Astrocyte (in vitro differentiated cells and primary cell): ENCODE measurements at regions not wholly inside any gene's neighbourhood (a gene's known extent, or its start where the extent isn't known, plus 50 kb on each side); places are given as distances from the start of the nearest gene placed in this dataset.

Experiments
- DNase-seq: peaks from one replicate; pipeline ENCODE4 v3.0.0-alpha.2; 2010; ENCODE audit warnings: low read depth
- FAIRE-seq: peaks from 2 replicates; lab custom pipeline; 2011; peaks lifted over from hg19 to GRCh38; lab: Jason Lieb, UNC
- H2AFZ ChIP-seq: 2 replicates; pipeline ENCODE4 v1.6.0; 2012; ENCODE audit warnings: low read depth, low read length, inconsistent platforms
- H3K27ac ChIP-seq: 2 replicates; pipeline ENCODE4 v1.5.1; 2011; ENCODE audit warnings: low read depth, low read length, inconsistent platforms
- H3K27me3 ChIP-seq: 2 replicates; pipeline ENCODE4 v1.6.0; 2011; ENCODE audit warnings: low read length, inconsistent platforms; ENCODE audit not compliant: insufficient read depth
- H3K36me3 ChIP-seq: 2 replicates; pipeline ENCODE4 v1.5.1; 2011; ENCODE audit warnings: low read length, inconsistent platforms; ENCODE audit not compliant: insufficient read depth
- H3K4me1 ChIP-seq: 2 replicates; pipeline ENCODE4 v1.5.1; 2011; ENCODE audit warnings: low read length, inconsistent platforms; ENCODE audit not compliant: insufficient read depth
- H3K4me2 ChIP-seq: 2 replicates; pipeline ENCODE4 v1.6.0; 2012; ENCODE audit warnings: low read length, inconsistent platforms
- H3K4me3 ChIP-seq: 2 replicates; pipeline ENCODE4 v1.5.1; 2011; ENCODE audit warnings: low read depth, mild to moderate bottlenecking, low read length, inconsistent platforms; ENCODE audit not compliant: insufficient read depth
- H3K79me2 ChIP-seq: 2 replicates; pipeline ENCODE4 v1.6.0; 2012; ENCODE audit warnings: mild to moderate bottlenecking, low read length, inconsistent platforms; ENCODE audit not compliant: insufficient read depth
- H3K9ac ChIP-seq: 2 replicates; pipeline ENCODE4 v1.6.0; 2012; ENCODE audit warnings: mild to moderate bottlenecking, low read length, inconsistent platforms
- H3K9me3 ChIP-seq: 2 replicates; pipeline ENCODE4 v1.5.1; 2012; ENCODE audit warnings: low read depth, mild to moderate bottlenecking, low read length, inconsistent platforms; ENCODE audit not compliant: insufficient read depth
- H4K20me1 ChIP-seq: 2 replicates; pipeline ENCODE4 v1.6.0; 2012; ENCODE audit warnings: low read length, inconsistent platforms; ENCODE audit not compliant: insufficient read depth
- H3K27ac Mint-ChIP-seq: one replicate; pipeline ENCODE4 v1.8.0; 2021; ENCODE audit warnings: mild to moderate bottlenecking, mixed read lengths; ENCODE audit not compliant: unreplicated experiment
- H3K27me3 Mint-ChIP-seq: one replicate; pipeline ENCODE4 v1.8.0; 2021; ENCODE audit warnings: low read depth, mixed read lengths; ENCODE audit not compliant: unreplicated experiment
- H3K36me3 Mint-ChIP-seq: one replicate; pipeline ENCODE4 v1.8.0; 2021; ENCODE audit warnings: low read depth, mixed read lengths; ENCODE audit not compliant: unreplicated experiment
- H3K4me1 Mint-ChIP-seq: one replicate; pipeline ENCODE4 v1.8.0; 2021; ENCODE audit warnings: low read depth, mixed read lengths; ENCODE audit not compliant: unreplicated experiment
- H3K4me3 Mint-ChIP-seq: one replicate; pipeline ENCODE4 v1.8.0; 2021; ENCODE audit warnings: mild to moderate bottlenecking, moderate library complexity, mixed read lengths; ENCODE audit not compliant: unreplicated experiment
- H3K9me3 Mint-ChIP-seq: one replicate; pipeline ENCODE4 v1.8.0; 2021; ENCODE audit warnings: mild to moderate bottlenecking, mixed read lengths; ENCODE audit not compliant: unreplicated experiment
- CTCF ChIP-seq: IDR thresholded peaks from 2 replicates; pipeline ENCODE4 v1.5.1; 2011; ENCODE audit warnings: low read depth, mild to moderate bottlenecking, inconsistent platforms, low read length, moderate library complexity; ENCODE audit not compliant: insufficient read depth
- EZH2 ChIP-seq: IDR thresholded peaks from 2 replicates; pipeline ENCODE4 v1.6.1; 2012; ENCODE audit warnings: mild to moderate bottlenecking, low read length, inconsistent platforms; ENCODE audit not compliant: insufficient read depth

GRCh38 chr5:40037713-40038112 lies 612.9 kb upstream of the DAB2 start:
- no peak overlapping the region for H3K9ac ChIP-seq
- TF ChIP-seq CTCF (no peak), EZH2 (no peak)
- Mint-ChIP-seq H3K4me1 (no peaks in the 10 kb centered on the region), H3K27me3 (no peaks in the 10 kb centered on the region), H3K36me3 (no peaks in the 10 kb centered on the region), H3K27ac (no peak overlapping the region), H3K4me3 (no peak overlapping the region), H3K9me3 (no peaks in the 10 kb centered on the region)
- H2AFZ ChIP-seq: no peak overlapping the region
- no peak overlapping the region for H3K4me3 ChIP-seq
- H3K4me2 ChIP-seq: no peak overlapping the region
- DNase-seq: no peak
- no peak for FAIRE-seq
- no peaks in the 10 kb centered on the region for H3K4me1 ChIP-seq
- no peaks in the 10 kb centered on the region for H3K9me3 ChIP-seq
- H3K27me3 ChIP-seq: no peaks in the 10 kb centered on the region
- no peaks in the 10 kb centered on the region for H4K20me1 ChIP-seq
- no peaks in the 10 kb centered on the region for H3K79me2 ChIP-seq
- no peaks in the 10 kb centered on the region for H3K36me3 ChIP-seq
- no peak overlapping the region for H3K27ac ChIP-seq

- no peak overlapping the region for H3K4me3 ChIP-seq
- H4K20me1 ChIP-seq: no peaks in the 10 kb centered on the region
- H3K9me3 ChIP-seq: no peaks in the 10 kb centered on the region
- Mint-ChIP-seq H3K36me3 (no peaks in the 10 kb centered on the region), H3K9me3 (no peaks in the 10 kb centered on the region), H3K4me3 (no peak overlapping the region), H3K27me3 (no peaks in the 10 kb centered on the region), H3K27ac (no peak overlapping the region), H3K4me1 (peaks cover 6% of the 10 kb centered on the region)
- H3K36me3 ChIP-seq: no peaks in the 10 kb centered on the region
- no peaks in the 10 kb centered on the region for H3K4me1 ChIP-seq
- FAIRE-seq: no peak
- H3K27me3 ChIP-seq: no peaks in the 10 kb centered on the region
- H2AFZ ChIP-seq: no peak overlapping the region
- TF ChIP-seq CTCF (no peak), EZH2 (no peak)
- no peaks in the 10 kb centered on the region for H3K79me2 ChIP-seq
- DNase-seq: no peak
- H3K9ac ChIP-seq: no peak overlapping the region
- H3K27ac ChIP-seq: no peak overlapping the region
- H3K4me2 ChIP-seq: no peak overlapping the region
These were observed 609.7 kb upstream of the DAB2 start for GRCh38 chr5:40034441-40034840.

GRCh38 chr5:40033411-40033810 lies 608.6 kb upstream of the DAB2 start:
- no peak overlapping the region for H2AFZ ChIP-seq
- Mint-ChIP-seq H3K9me3 (no peaks in the 10 kb centered on the region), H3K4me1 (peaks cover 6% of the 10 kb centered on the region), H3K36me3 (no peaks in the 10 kb centered on the region), H3K27ac (no peak overlapping the region), H3K4me3 (no peak overlapping the region), H3K27me3 (no peaks in the 10 kb centered on the region)
- no peak overlapping the region for H3K27ac ChIP-seq
- no peak for TF ChIP-seq EZH2
- no peak for TF ChIP-seq CTCF
- H3K9ac ChIP-seq: no peak overlapping the region
- no peaks in the 10 kb centered on the region for H3K27me3 ChIP-seq
- H3K79me2 ChIP-seq: no peaks in the 10 kb centered on the region
- H3K36me3 ChIP-seq: no peaks in the 10 kb centered on the region
- no peaks in the 10 kb centered on the region for H3K9me3 ChIP-seq
- no peak overlapping the region for H3K4me2 ChIP-seq
- H3K4me3 ChIP-seq: no peak overlapping the region
- DNase-seq: no peak
- H4K20me1 ChIP-seq: no peaks in the 10 kb centered on the region
- H3K4me1 ChIP-seq: no peaks in the 10 kb centered on the region
- FAIRE-seq: no peak
